GM21423 (cell line): ENCODE measurements at regions not wholly inside any gene's neighbourhood (a gene's known extent, or its start where the extent isn't known, plus 50 kb on each side); places are given as distances from the start of the nearest gene placed in this dataset.

ENCODE experiments used
- ATAC-seq: cut with Tn5 transposase; IDR thresholded peaks from one replicate; pipeline ENCODE4 v1.9.1; 2021; ENCODE audit warnings: mild to moderate bottlenecking, moderate library complexity; ENCODE audit not compliant: unreplicated experiment

DNA sequence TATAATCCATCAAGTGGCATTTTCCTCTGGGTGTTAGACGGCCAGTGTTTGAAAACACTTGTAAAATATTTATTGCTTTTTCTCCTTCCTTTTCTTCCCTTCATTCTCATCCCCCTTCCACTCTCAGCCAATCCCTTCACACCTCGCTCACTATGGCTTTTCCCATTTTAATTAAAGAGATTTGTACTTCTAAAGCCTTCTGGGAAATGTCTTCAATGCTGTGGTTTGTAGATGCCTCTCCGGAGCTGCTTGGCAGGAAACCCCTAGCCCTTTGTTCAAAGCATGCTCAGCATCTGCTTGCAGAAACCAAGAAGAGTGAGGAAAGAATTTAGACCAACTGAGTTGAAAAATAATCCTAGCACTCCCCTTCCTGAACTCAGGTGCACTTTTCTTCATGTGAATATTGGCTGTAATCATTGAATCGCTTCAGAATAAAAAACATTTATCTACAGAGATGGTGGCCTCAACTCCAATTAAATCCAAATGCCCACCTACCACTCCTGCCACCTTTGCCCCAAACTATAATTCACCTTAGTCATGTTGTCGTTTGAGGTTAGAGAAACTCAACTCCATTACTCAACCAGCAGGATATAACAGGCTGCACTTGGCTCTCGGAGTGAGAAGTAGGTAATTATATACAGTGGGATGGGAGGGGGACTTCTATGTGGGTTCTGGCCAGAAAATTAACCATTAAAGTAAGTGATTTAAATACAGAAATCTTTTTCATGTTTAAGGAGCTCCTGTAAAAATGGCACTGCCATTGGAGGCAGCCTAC lies 659.4 kb upstream of the CAMK1G start:
- ATAC-seq: no peak

DNA sequence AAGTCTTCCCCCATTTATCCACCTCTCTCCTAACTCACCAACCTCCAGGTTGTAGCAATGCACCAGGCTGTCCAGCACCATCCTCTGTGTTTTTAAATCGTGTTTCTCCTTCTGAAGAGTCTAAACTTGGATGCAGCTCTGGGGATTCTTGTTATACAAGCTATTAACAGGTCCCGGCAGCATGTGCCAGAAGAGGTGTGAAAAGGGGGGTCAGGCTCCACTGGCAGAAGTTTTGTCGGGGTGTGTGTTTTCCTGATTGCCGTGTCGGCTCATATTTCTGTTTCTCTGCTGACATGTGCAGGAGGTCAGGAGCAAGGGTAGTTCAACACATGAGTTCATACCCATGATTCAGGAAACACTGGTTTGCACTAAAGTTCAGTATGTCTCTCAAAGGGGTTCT lies 658.6 kb upstream of the CAMK1G start:
- no peak for ATAC-seq

DNA sequence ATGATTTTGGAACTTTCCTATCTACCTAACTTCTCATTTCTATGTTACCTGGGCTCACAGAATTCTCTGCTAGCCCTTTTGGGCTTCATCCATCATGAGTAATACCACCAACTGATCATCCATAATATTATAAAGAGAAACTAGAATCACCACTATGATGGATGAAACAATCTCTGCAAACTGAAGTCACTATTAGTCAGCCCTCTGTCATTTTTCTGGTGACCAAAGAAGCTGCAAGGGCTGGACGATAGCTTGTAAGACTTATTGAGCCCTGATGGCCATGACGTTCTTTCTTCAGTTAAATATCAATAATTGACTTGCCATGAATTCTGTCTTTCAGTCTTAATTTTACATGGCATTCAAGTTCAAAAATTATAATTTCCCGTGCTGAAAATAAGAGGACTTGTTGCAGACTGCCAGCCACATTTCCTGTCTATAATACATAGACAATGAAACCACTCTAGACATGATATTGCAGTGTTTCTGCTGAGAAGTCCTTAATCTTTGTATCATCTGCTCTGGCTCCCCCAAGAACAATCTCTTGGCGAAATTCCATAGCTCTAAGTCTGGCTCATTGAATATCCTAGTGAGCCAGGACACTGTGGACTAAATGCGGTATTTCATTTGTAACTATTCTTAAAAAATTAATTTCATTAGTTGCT lies 655.0 kb upstream of the CAMK1G start:
- ATAC-seq: no peak

DNA sequence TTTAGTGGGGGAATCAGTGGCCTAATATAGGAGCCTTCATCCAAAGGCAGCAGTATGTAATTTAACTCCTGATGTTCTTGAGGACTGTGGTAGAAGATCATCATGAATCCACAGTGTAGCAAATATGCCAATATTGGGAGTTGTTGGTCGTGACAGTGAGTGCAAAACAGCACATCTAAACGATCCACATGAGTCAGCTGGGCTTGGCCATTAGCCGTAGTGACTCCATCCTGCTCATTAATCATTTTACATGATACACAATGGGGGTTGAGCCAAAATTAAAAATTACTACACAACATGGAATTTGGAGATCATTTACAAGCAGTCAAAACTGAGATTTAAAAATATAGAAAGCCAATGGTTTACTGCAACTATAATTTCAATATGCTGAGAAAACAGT lies 653.9 kb upstream of the CAMK1G start:
- no peak for ATAC-seq

DNA sequence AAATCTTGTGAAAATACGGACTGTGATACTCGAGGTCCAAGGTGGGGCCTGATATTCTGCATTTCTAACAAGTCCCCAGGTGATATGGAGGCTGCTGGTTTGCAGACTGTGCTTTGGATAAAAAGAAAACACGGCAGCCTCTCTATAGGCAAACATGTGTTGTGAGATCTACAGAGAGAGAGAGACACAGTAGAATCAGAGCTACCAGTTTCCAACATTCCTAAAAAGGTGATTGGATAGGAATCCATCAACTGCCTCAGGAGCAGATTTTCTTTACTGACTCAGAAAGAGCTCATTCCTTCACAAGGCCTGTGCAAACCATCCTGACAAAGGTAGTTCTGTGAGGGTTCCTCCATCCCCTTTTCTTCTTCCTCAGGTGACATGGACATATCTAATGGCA lies 651.6 kb upstream of the CAMK1G start:
- ATAC-seq: no peak

DNA sequence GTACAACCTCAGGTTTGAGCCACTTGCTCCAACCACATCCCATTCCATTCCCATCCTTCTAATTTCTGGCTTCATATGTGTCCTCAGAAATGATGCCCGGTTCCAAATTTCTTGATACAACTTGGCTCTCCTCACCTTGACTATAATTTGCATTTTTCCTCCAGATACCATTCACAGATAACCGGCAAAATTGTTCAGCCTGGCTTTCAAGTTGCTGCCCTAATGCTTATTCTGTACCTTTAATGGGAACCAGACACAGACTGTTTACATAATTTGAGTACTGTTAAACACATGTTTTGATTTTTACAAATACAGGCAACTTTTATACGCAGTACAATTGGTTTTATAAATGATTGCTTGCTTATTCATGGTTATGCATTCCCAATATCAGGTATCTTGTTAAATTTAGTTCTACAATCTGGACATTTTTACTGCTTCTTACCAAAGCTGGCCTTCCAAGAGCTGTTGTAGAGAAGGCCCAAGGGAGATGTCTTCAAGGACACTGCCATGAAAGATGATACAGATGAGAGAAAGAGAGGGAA lies 649.5 kb upstream of the CAMK1G start:
- ATAC-seq: no peak

DNA sequence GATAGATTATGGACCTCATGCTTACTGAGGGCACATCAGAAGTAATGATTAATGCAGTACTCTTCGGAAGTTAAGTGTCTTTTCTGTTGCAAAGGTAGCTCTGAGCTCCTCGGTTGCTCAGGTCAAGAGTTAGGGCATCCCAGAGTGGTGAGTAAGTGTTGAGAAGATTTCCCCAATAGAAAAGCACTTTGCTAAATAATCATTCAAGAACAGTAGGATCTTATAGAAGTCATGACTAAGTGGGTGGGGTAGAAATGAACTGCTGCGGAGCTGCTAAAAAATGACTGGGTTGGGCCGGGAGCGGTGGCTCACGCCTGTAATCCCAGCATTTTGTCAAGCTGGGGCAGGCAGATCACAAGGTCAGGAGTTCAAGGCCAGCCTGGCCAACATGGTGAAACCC lies 648.6 kb upstream of the CAMK1G start:
- no peak for ATAC-seq

DNA sequence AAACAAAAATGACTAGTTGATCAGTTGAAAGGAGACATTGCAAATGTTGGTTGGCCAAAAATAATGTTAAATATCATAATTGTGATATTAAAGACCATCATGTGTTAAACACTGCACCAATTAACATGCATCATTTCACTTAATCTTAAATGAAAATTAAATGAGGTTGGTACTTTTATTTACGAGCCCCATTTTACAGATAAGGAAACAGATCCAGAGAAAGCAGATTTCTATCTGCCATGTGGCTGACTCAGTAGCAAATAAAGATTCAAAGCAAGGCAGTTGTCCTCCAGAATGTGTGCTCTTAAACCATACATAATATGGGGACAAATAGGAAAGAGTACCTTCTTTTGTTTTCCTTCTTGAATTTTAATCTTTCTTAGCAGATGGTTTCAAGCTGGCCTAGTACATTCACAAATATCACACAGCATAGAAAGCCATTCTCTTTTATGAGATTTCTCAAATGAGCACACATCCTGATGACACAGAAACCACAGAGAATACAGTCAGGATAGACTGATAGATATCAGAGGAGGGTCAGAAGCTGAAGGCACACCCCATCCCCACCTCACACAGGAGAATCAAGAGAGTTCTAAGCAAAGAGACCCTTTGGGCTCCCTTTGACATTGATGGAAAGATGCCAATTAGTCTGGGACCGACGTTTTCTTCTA lies 647.9 kb upstream of the CAMK1G start:
- no peak for ATAC-seq

DNA sequence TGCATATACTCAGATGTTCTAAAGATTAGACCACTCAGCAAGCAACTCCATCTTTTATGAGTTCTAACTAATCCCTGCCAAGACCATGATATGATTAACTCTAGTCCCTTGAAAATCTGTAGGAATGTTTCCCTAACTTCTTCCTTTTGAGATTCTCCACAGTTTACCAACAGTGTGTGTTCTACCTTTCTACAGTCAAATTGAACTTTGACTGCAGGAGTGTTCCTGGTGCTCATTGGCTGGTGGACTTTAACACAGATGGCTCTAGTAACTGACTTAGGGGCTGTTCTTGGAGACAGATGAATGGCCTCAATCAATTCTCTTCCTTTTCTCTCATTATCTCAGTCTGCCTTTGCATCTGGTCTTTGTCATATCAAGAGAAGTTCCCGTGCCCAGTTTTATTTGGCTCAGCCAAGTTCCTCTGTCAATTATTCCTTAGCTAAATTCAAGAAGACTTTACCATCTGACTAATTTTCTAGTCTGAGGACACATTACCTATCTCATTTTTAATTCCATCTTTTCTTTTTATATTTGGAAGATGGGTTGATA lies 643.9 kb upstream of the CAMK1G start:
- no peak for ATAC-seq

DNA sequence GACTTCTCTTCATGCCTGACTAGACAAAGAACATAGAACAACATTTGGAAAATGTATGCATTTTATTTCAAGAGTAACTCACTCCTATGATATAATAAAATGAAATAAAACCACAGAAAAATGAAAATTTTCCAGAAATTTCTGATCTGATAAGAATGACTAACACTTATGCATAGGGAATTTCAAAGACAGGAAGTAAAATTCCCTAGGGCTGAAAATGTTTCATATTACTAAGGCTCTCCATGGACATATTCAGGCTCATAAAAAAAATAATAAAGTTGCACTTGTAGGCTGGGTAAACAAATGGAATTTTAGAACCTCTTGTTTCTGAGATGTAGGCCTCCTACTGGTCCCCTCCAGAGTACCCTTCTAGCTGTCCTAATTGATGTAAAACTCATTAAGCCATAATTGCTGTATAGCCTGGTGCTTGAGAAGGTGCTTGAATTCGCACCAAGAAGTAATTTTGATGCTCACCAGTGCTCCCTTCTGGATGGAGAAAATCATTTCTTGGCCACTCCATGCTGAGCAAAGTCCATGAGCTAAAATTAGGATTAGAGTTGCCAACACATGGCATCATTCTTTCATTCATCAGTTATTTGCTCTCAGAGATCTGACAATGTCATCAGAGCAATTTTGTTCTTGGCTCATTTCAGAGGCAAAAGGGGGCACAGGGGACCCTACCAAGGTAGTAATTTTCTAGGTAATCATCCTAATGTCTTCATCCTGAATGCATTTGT lies 641.0 kb upstream of the CAMK1G start:
- ATAC-seq: no peak

DNA sequence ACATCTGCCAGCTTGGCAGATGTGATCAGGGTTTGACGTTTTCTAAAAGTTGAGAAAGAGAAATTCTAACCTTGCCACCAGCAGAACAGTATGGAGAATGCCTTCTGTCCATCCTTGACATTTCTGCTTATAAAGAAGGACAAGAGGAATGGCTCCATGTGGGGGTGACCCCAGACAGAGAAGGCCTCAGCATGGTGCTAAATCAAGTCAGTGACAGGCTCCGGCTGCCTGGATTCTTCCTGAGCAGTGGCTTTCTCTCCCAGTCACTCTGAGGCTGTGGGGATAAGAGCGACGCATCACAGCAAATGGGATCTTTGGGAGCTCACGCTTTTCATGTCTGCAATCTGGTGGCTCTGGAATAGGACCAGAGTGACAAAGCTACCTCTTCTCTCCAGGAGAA lies 640.2 kb upstream of the CAMK1G start:
- ATAC-seq: no peak

DNA sequence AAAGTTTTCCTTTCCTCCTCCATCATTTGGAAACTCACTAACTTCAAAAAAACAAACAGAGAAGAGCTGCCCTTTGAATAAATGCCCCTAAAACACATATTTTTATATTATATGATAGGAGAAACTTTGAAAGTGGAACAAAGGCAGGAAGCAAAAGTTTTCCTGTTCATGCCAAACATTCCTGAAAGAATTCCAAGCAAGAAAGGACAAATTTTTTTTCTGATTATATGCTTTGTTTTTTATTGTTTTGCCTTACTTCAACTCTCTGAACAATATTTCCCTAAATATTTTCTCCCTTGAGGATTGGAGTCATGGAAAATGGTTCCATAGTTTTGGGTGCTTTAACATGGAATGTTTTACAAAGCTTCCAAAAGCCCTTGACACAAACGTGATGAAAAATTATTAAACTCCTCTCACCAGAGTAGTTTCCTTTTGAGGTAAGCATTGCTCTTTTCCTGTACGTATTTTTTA lies 638.5 kb upstream of the CAMK1G start:
- ATAC-seq: no peak

DNA sequence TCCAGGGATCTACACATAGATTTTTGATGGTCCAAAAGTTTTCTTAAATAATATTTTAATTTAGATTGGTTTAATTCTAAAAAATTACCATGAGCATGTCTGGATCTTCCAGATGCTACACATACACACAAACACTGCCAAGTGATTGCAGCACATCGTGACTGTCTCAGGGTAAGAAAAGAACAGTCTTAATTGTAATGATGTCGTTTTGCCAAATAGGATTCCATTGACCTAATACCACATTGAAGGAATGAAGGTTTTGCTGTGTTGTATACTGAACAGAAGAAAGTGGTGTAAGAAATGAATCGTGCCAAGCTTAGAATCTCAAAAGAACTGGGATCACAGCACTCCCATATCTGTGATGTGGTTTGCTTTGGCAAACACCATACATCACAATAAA lies 633.3 kb upstream of the CAMK1G start:
- ATAC-seq: no peak

DNA sequence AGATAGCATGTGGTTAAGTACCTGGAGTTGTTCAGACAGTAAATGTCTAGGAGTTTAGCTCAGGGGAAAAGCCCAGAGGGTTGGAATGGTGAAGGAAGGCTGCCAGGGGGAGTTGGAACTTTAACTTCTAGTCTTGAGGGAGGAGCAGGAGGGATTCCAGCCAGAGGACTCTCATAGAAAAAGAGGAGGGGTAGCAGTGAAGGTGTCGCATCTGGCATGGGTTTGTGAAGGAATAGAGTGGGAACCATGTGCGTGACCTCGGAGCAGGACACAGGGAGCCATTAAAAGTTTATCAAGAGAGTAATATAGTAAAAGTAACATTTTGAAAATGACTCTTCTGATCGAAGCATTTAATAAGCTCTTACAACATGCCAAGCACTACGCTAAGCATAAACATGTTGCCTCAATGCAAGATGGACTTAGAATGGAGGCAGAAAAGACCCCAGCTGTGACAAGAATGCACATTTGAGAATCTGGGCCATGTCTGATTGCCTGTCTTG lies 632.4 kb upstream of the CAMK1G start:
- ATAC-seq: no peak

DNA sequence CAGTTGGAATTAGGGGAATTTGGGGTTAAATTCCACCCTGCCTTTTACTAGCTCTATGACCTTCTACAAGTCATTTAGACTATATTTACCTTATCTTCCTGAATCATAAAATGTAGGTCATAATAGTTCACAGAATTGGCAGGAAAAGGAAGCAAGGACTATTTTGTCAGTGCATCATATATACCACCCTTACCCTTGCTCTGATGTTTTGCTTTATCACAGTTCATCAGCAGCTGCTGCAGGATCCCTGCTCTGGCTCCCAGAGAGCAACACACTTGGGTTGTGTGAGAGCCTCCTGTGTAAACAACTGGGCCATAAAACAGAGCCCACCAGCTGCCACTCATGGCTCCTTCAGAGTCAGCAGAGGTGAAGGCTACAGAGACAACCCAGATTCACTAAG lies 631.6 kb upstream of the CAMK1G start:
- no peak for ATAC-seq

DNA sequence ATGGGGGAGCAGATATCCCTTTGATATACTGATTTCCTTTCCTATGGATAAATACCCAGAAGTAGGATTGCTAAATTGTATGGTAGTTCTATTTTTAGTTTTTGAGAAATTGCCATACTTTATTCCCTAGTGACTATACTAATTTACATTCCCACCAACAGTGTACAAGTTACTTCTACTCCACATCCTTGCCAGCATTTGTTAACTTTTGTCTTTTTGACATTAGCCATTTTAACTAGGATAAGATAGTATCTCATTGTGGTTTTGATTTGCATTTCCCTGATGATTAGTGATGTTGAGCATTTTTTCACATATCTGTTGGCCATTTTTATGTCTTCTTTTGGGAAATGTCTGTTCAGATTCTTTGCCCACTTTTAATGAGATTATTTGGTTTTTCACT lies 620.6 kb upstream of the CAMK1G start:
- ATAC-seq: no peak

DNA sequence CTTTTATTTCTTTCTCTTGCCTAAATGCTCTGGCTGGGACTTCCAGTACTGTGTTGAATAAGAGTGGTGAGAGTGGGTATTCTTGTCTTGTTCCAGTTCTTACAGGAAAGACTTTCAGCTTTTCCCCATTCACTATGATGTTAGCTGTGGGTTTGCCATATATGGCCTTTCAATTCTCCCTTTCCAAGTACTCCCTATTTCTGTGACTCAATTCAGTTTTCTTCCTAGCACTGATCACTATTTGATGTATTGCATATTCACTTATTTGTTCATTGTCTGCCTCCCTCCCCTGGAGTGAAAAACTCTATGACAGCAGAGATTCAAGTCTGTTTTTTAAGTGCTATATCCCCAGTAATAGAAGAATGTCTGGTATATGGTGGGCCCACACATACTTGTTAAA lies 618.2 kb upstream of the CAMK1G start:
- no peak for ATAC-seq

DNA sequence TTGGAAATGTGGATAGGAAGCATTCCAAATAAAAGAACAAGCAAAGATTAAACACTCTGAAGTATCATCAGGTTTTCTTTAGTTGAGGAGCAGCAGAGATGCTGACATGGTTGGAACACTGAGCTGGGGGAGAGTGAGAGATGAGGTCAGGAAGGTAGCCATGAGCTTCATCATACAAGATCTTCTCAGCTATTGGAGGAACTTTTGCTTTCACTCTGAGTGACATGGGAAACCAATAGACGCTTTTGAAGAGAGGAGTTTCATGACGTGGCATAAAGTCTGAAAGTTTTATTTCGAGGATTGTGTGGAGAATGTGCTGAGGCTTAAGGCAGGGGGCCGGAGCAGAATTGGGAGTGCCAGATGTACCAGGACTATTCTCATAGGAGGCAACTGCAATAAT lies 616.2 kb upstream of the CAMK1G start:
- ATAC-seq: no peak

DNA sequence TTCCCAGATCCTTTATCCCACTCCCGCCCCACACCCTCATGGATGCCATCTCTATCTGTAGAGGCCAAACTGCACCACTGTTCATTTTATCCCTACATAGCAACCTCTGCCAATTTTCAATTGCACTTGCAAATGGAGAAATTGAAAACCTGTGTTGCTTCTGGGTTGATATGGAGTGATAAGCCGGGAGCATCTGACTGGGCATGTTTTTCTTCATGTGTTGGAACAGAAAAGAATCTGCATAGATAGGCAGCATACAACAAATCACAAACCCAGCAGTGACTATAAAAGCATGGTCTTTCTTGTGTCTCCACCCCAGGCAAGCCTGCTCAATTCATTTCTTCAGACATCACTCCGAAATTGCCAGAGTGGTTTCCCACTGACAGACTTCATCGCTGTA lies 608.8 kb upstream of the CAMK1G start:
- no peak for ATAC-seq

DNA sequence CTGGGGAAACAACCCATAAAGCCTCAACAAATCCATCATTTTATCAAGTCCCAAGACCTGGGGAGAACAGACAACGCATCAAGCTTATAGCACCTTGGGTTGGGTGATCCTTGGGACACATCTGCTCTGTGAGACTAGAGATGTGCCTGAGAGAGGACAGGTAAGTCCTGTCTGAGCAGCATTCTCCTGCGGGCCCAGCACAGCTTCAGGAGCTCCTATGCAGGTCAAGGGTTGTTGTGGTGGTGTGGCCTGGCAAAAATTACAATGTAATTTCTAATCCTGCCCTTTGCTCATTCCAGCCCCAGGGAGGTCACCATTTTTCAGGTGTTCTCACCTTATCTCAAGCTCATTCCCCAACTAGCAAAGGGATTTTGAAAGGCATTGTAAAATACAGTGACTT lies 608.1 kb upstream of the CAMK1G start:
- no peak for ATAC-seq

DNA sequence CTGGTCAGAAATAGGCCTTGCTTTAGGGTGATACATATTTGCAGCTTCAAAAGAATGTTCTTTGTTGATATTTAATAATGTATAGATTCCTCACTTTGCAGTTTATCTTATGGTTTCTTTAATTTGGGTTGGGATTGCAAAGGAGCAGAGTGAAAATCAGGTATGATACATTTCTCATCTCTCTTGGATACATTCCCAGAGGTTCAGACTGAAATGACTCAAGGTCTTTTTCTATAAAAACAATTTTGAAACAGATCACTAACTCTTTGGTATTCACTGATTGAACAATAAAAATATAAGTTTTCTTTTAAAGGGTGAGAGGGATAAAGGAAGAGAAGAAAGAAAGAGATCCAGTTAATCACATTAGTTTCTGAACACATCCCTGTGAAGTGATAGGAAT lies 606.5 kb upstream of the CAMK1G start:
- no peak for ATAC-seq
